ENCODE measurements at regions not wholly inside any gene's neighbourhood (a gene's known extent, or its start where the extent isn't known, plus 50 kb on each side); places are given as distances from the start of the nearest gene placed in this dataset.

GRCh38 chr12:69055280-69055679, 122.3 kb upstream of the CPM start:
- TF ChIP-seq ZBTB1 (tag by site-specific recombination; IDR thresholded peaks at IDR 0.05) (no peak), CTCF (tag by site-specific recombination; IDR thresholded peaks at IDR 0.05) (no peak), ZBTB11 (tag by site-specific recombination; conservative IDR thresholded peaks at IDR 0.05; ENCODE audit: low read depth) (no peak), ZNF549 (tag by site-specific recombination; IDR thresholded peaks at IDR 0.05) (no peak), ZNF221 (tag by site-specific recombination; IDR thresholded peaks at IDR 0.05; ENCODE audit: borderline replicate concordance) (no peak), ATF2 (tag by site-specific recombination; IDR thresholded peaks at IDR 0.05; ENCODE audit: low read depth) (no peak), SCRT2 (tag by site-specific recombination; IDR thresholded peaks at IDR 0.05) (no peak), ZNF530 (tag by site-specific recombination; IDR thresholded peaks at IDR 0.05; ENCODE audit: low read depth) (no peak), ZNF76 (tag by site-specific recombination; IDR thresholded peaks at IDR 0.05; ENCODE audit: borderline replicate concordance, low read depth) (no peak)

All from HEK293 (cell line).